DOHH2 (cell line): ENCODE measurements at regions not wholly inside any gene's neighbourhood (a gene's known extent, or its start where the extent isn't known, plus 50 kb on each side); places are given as distances from the start of the nearest gene placed in this dataset.

Experiments used
- CTCF ChIP-seq: fragments of 200-600 bp; sonication (generic); IDR thresholded peaks from one replicate; pipeline ENCODE4 v1.5.1; 2014; ENCODE audit warnings: antibody characterized with exemption, mild to moderate bottlenecking, low read depth, low read length; ENCODE audit not compliant: poor library complexity, severe bottlenecking
- EZH2phosphoT487 ChIP-seq: fragments of 200-600 bp; sonication (generic); IDR thresholded peaks from 2 replicates; pipeline ENCODE4 v1.6.1; 2017; ENCODE audit warnings: borderline replicate concordance, mild to moderate bottlenecking, antibody characterized with exemption, low read length, moderate library complexity, mixed read lengths

GRCh38 chr6:55101157-55101556 is 73.2 kb upstream of the HCRTR2 start:
- TF ChIP-seq CTCF (no peak), EZH2phosphoT487 (no peak)
